Omental fat pad (tissue), 3 donors: ENCODE measurements at regions not wholly inside any gene's neighbourhood (a gene's known extent, or its start where the extent isn't known, plus 50 kb on each side); places are given as distances from the start of the nearest gene placed in this dataset.

Experiments
- ATAC-seq: fragments of 150-250 bp; one replicate; pipeline ENCODE4 v1.9.1; 2016; ENCODE audit warnings: mild to moderate bottlenecking, moderate library complexity; ENCODE audit not compliant: low FRiP score
- DNase-seq: peaks from one replicate; pipeline ENCODE4 v3.0.0-alpha.2; 2019; ENCODE audit warnings: low spot score
- TF ChIP-seq, protein P1 (sequence below), 3 donors: fragments of 450-650 bp; IDR thresholded peaks; one replicate each; pipeline ENCODE4 v1.5.1; 2016 to 2017; ENCODE audit warnings: antibody characterized with exemption in 3 of 3, mild to moderate bottlenecking in 3 of 3, moderate library complexity in 2 of 3

DNA sequence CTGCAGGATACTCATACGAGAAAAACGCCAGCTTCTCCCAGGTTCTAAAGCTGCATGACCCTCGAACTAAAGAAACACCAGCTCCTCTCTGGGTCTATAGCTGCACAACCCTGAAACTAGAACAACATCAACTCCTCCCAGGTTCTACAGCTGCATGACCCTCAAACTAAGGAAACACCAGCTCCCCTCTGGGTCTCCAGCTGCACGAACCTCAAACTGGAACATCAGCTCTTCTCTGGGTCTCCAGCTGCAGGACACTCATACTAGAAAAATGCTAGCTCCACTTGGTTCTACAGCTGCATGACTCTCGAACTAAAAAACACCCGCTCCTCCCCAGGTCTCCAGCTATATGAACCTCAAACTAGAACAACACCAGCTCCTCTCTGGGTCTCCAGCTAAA, 811.1 kb downstream of the CDH9 start:
- TF ChIP-seq, protein P1, sequence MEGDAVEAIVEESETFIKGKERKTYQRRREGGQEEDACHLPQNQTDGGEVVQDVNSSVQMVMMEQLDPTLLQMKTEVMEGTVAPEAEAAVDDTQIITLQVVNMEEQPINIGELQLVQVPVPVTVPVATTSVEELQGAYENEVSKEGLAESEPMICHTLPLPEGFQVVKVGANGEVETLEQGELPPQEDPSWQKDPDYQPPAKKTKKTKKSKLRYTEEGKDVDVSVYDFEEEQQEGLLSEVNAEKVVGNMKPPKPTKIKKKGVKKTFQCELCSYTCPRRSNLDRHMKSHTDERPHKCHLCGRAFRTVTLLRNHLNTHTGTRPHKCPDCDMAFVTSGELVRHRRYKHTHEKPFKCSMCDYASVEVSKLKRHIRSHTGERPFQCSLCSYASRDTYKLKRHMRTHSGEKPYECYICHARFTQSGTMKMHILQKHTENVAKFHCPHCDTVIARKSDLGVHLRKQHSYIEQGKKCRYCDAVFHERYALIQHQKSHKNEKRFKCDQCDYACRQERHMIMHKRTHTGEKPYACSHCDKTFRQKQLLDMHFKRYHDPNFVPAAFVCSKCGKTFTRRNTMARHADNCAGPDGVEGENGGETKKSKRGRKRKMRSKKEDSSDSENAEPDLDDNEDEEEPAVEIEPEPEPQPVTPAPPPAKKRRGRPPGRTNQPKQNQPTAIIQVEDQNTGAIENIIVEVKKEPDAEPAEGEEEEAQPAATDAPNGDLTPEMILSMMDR (IDR thresholded peaks at IDR 0.05): no peak
- DNase-seq (no peak), ATAC-seq (no peak)

DNA sequence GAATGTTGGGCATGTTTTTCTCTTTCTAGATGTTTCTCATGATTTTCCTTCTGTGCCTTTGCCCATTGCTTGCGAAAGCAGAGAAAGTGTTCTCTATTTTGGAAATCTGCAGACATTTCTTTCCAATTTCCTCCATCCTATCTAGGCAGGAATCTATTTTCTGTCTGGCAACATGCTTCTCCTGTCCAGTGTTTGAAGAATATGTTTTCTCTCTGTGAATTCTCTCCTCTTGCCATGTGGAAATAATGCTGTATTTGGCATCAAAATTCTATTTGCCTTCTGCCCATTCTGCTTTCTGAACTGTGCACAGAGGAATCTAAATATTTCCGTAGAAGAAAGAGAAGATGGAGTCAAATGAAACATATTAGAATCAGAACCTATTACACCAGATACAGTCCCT, 833.3 kb downstream of the CDH9 start:
- no peak for DNase-seq
- TF ChIP-seq, protein P1 (IDR thresholded peaks at IDR 0.05): no peak
- no peak for ATAC-seq

DNA sequence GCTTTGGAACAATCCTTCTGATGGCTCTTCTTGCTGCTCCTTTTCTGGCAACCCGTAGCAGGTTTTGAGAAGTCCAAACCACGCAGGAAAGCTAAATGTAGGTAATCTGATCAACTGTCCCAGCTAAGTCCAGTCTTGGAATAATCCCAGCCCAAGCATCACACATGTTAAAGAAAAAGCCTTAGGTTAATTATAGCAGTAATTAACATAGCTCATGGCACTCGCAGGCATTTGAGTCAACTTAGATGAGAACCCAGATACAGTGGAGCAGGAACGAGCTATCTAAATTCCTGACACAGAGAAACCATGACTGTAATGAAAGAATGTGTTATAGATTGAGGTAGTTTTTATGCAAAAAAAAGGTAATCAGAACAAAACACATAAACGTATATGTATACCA, 844.8 kb downstream of the CDH9 start:
- TF ChIP-seq, protein P1 (IDR thresholded peaks at IDR 0.05): no peak
- ATAC-seq (no peak), DNase-seq (no peak)

DNA sequence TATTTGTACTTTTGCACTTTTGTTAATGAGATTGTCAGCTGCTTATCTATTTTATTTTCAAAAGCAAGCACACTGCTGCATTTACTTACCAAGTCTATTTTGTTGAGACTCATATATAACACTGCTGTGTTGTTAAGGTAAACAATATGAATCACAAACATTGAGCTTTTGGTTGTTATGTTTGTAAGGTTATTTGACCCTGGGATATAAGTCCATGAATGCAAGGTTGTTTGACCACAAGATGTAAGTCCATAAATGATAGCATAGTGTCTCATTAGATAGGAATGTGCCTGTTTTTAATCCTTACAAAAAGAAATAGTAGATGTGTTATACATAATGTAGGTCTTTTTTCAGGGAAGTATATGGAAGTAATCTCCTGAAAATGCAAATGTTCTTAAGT, 845.9 kb downstream of the CDH9 start:
- ATAC-seq (no peak), DNase-seq (no peak)
- TF ChIP-seq, protein P1 (IDR thresholded peaks at IDR 0.05): no peak

DNA sequence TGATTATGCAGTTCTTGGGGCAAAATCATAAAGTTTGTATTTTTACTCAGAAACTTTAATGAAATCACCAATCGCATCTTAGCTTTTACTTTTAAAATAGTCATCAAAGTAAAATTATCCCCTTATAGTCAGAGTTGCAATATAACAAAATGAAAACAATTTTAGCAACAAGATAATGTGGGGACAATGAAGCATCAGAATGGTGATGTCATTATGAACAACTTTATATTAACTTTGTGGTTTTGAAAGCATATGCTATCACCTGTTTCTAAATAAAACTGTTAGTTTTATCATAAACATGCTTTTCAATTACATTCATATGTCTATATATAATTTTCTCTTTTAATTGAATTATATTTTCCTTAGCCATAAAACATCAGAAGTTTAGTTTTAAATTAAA, 856.8 kb downstream of the CDH9 start:
- TF ChIP-seq, protein P1 (IDR thresholded peaks at IDR 0.05): no peak
- no peak for DNase-seq
- ATAC-seq: no peak

DNA sequence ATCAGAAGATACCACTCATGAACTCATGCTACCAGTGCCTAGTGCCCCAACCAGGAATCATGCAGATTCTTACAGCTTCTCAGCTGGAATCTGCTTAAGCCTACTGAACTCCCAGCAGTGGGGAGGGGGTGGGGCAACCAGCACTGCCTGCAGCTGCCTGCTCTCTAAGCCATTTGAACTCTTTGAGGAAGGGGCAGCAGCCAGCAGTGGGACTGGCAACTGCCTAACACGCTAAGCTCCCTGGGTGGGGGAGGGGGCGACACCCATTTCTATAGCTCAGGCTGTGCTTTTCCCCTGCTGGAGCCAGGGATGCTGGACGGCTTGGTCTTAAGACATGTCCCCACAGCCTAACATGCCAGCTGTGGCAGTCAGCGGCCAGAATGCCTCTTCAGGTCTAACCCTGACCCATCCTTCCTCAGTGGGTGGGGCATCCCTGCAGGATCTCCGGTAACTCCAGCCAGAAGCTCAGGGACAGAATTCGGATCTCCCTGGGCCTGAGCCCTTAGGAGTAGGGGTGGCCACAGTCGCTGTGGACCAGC, 889.7 kb downstream of the CDH9 start:
- ATAC-seq: no peak
- no peak for DNase-seq
- TF ChIP-seq, protein P1 (IDR thresholded peaks at IDR 0.05): no peak

DNA sequence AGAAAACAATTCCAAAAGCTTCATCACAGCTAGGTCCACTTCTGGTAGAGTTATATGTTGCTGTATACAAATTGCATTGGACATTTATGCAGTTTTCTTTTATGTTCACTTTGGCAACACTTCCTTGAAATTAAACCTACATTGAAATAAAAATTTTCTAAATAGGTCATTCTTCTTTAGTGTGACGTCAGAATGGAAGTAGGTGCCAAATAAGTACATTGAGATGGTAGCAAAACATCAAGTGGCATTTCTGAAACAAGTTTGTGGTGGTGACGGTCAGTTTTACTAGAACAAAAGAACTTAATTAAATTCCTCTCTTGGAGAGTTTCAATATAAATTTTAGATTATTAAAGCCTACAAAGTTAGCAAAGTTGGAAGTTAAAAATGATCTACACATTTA, 895.1 kb downstream of the CDH9 start:
- TF ChIP-seq, protein P1 (IDR thresholded peaks at IDR 0.05): no peak
- DNase-seq: no peak
- no peak for ATAC-seq
